ENCODE measurements at regions not wholly inside any gene's neighbourhood (a gene's known extent, or its start where the extent isn't known, plus 50 kb on each side); places are given as distances from the start of the nearest gene placed in this dataset.

- Histone ChIP-seq H3K27ac (no peak overlapping the region), H3K4me1 (ENCODE audit: insufficient read depth) (no peaks in the 10 kb centered on the region), H3K27me3 (no peaks in the 10 kb centered on the region), H3K4me3 (no peak overlapping the region), H3K36me3 (no peaks in the 10 kb centered on the region), H3K9me3 (no peaks in the 10 kb centered on the region)
- DNase-seq, result no peak
- intact Hi-C loops (cut with DNase I), result no loop called here
- 86 to 91% (median 88%) methylated on average over 7 of the region's 7 CpGs for WGBS, 3 donors
- TF ChIP-seq EP300 (IDR thresholded peaks at IDR 0.05) (no peak), POLR2A (IDR thresholded peaks at IDR 0.05) (no peak), CTCF (IDR thresholded peaks at IDR 0.05) (no peak)
These were observed 578.3 kb upstream of the FRG1 start for GRCh38 chr4:189362364-189362763.

GRCh38 chr4:189364032-189364449, 576.6 kb upstream of the FRG1 start:
- H3K4me1 ChIP-seq (ENCODE audit: insufficient read depth), result no peaks in the 10 kb centered on the region
- no peak overlapping the region for H3K27ac ChIP-seq
- no peak for DNase-seq
- intact Hi-C loops (cut with DNase I), result no loop called here
- TF ChIP-seq POLR2A (IDR thresholded peaks at IDR 0.05), result no peak
- no peak for TF ChIP-seq CTCF (IDR thresholded peaks at IDR 0.05)
- TF ChIP-seq EP300 (IDR thresholded peaks at IDR 0.05), result no peak
- H3K27me3 ChIP-seq, result no peaks in the 10 kb centered on the region
- H3K4me3 ChIP-seq, result no peak overlapping the region
- 89 to 90% (median 90%) methylated on average over 38 to 44 of the region's 44 CpGs for WGBS, 3 donors
- no peaks in the 10 kb centered on the region for H3K9me3 ChIP-seq
- no peaks in the 10 kb centered on the region for H3K36me3 ChIP-seq

GRCh38 chr4:189365451-189365850, 575.2 kb upstream of the FRG1 start:
- intact Hi-C loops (cut with DNase I), result no loop called here

GRCh38 chr4:189367832-189368231, 572.8 kb upstream of the FRG1 start:
- intact Hi-C loops (cut with DNase I), result no loop called here
- no peaks in the 10 kb centered on the region for H3K36me3 ChIP-seq
- no peaks in the 10 kb centered on the region for H3K4me1 ChIP-seq (ENCODE audit: insufficient read depth)
- H3K9me3 ChIP-seq, result no peaks in the 10 kb centered on the region
- no peak overlapping the region for H3K27ac ChIP-seq
- no peak for DNase-seq
- TF ChIP-seq POLR2A (IDR thresholded peaks at IDR 0.05) (no peak), CTCF (IDR thresholded peaks at IDR 0.05) (no peak)
- no peaks in the 10 kb centered on the region for H3K27me3 ChIP-seq
- H3K4me3 ChIP-seq, result no peak overlapping the region
- WGBS, 3 donors, result 90 to 93% (median 91%) methylated on average over 3 of the region's 3 CpGs

More at GRCh38 chr4:189365451-189365850, 575.2 kb upstream of the FRG1 start:
- no peaks in the 10 kb centered on the region for H3K9me3 ChIP-seq
- no peak for DNase-seq
- no peak overlapping the region for H3K27ac ChIP-seq
- no peaks in the 10 kb centered on the region for H3K4me1 ChIP-seq (ENCODE audit: insufficient read depth)
- H3K4me3 ChIP-seq, result no peak overlapping the region
- H3K27me3 ChIP-seq, result no peaks in the 10 kb centered on the region
- no peaks in the 10 kb centered on the region for H3K36me3 ChIP-seq
- no peak for TF ChIP-seq POLR2A (IDR thresholded peaks at IDR 0.05)
- TF ChIP-seq CTCF (IDR thresholded peaks at IDR 0.05), result no peak
- no peak for TF ChIP-seq EP300 (IDR thresholded peaks at IDR 0.05)
- 91 to 95% (median 93%) methylated on average over 6 of the region's 6 CpGs for WGBS, 3 donors

GRCh38 chr4:189374176-189374575, 566.5 kb upstream of the FRG1 start:
- 85 to 92% (median 88%) methylated on average over 2 of the region's 2 CpGs for WGBS, 3 donors
- Histone ChIP-seq H3K9me3 (no peaks in the 10 kb centered on the region), H3K27me3 (no peaks in the 10 kb centered on the region), H3K27ac (no peak overlapping the region), H3K4me1 (ENCODE audit: insufficient read depth) (no peaks in the 10 kb centered on the region), H3K36me3 (no peaks in the 10 kb centered on the region), H3K4me3 (no peak overlapping the region)
- intact Hi-C loops (cut with DNase I), result no loop called here
- no peak for DNase-seq
- TF ChIP-seq CTCF (IDR thresholded peaks at IDR 0.05) (no peak), EP300 (IDR thresholded peaks at IDR 0.05) (no peak), POLR2A (IDR thresholded peaks at IDR 0.05) (no peak)
